ENCODE measurements at regions not wholly inside any gene's neighbourhood (a gene's known extent, or its start where the extent isn't known, plus 50 kb on each side); places are given as distances from the start of the nearest gene placed in this dataset.
"Not testable (repeated sequence)": the region's sequence is repeated elsewhere in the genome, so short reads cannot be mapped to it uniquely, and the experiment has no call there.

DNA sequence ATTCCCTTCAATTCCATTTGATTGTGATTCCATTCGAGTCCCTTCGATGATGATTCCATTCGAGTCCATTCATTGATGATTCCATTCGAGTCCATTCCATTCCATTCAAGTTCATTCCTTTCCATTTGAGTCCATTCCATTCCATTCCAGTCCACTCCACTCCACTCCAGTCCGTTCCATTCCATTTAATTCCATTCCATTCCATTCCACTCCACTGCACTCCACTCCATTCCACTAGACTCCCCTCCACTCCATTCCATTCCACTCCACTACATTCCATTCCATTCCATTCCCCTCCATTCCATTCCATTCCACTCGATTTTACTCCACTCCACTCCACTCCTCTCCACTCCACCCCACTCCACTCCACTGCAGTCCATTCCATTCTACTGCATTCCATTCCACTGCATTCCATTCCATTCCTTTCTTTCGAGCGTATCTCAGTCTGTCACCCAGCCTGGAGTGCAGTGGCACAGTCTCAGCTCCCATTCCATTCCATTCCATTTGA is 115.7 kb downstream of the ZNF92 start:
- TF ChIP-seq, protein P1, sequence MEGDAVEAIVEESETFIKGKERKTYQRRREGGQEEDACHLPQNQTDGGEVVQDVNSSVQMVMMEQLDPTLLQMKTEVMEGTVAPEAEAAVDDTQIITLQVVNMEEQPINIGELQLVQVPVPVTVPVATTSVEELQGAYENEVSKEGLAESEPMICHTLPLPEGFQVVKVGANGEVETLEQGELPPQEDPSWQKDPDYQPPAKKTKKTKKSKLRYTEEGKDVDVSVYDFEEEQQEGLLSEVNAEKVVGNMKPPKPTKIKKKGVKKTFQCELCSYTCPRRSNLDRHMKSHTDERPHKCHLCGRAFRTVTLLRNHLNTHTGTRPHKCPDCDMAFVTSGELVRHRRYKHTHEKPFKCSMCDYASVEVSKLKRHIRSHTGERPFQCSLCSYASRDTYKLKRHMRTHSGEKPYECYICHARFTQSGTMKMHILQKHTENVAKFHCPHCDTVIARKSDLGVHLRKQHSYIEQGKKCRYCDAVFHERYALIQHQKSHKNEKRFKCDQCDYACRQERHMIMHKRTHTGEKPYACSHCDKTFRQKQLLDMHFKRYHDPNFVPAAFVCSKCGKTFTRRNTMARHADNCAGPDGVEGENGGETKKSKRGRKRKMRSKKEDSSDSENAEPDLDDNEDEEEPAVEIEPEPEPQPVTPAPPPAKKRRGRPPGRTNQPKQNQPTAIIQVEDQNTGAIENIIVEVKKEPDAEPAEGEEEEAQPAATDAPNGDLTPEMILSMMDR (IDR thresholded peaks at IDR 0.05; ENCODE audit: insufficient read depth, low read length, poor library complexity, severe bottlenecking), result no peak

DNA sequence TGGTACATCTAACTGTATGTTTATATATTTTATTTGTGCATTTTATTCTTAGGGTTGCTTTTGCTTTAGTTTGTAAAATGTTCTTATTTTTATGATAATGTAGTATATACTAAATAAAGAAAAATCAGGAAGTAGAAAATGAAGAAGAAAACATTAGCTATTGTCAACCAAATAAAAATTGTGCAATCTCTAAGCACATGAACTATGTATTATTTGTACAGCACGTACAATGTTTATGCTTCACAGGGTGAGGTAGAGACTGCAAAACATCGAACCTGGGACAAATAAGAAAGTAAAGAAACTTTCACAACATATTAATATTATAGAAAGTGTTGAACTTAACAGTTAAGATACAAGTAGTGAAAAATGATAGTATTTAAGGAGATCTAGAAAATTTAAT is 123.0 kb downstream of the ZNF92 start:
- H3K27me3 ChIP-seq (ENCODE audit: control insufficient read depth, insufficient read depth, low read length); H3K36me3 ChIP-seq (ENCODE audit: control insufficient read depth, insufficient read depth, low read length); H3K4me3 ChIP-seq (ENCODE audit: low read depth, low read length); DNase-seq (ENCODE audit: low read depth): not testable (repeated sequence)

More for the DNA sequence above, 115.7 kb downstream of the ZNF92 start:
- Histone ChIP-seq H3K4me3 (ENCODE audit: low read depth, low read length) (no peak overlapping the region), H3K36me3 (ENCODE audit: control insufficient read depth, insufficient read depth, low read length) (no peaks in the 10 kb centered on the region), H3K27me3 (ENCODE audit: control insufficient read depth, insufficient read depth, low read length) (no peaks in the 10 kb centered on the region)
- DNase-seq (ENCODE audit: low read depth), result no peak

DNA sequence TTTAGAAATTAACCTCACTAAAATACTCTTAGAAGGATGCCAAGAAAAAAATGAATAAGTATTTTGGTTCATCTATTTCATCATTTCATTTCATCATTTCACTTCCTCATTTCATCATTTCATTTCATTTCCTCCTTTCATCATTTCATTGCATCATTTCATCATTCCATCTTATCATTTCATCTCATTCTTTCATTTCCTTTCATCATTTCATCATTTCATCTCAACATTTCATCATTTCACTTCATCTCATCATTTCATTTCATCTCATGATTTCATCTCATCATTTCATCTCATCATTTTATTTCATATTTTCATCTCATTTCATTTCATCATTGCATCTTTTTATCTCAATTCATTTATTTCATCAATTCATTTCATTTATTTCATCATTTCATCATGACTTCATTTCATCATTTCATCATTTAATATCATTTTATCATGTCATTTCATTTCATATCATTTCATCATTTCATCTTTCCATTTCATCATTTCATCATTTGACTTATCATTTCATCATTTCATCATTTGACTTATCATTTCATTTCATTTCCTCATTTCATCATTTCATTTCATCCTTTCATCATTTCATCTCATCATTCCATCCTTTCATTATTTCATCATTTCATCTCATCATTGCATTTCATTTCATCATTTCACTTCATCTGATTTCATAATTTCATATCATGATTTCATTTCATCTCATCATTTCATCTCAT is 129.9 kb downstream of the ZNF92 start:
- Histone ChIP-seq H3K27me3 (ENCODE audit: control insufficient read depth, insufficient read depth, low read length) (no peaks in the 10 kb centered on the region), H3K36me3 (ENCODE audit: control insufficient read depth, insufficient read depth, low read length) (no peaks in the 10 kb centered on the region), H3K4me3 (ENCODE audit: low read depth, low read length) (no peak overlapping the region)
- TF ChIP-seq, protein P1 (IDR thresholded peaks at IDR 0.05; ENCODE audit: insufficient read depth, low read length, poor library complexity, severe bottlenecking), result no peak
- no peak for DNase-seq (ENCODE audit: low read depth)

DNA sequence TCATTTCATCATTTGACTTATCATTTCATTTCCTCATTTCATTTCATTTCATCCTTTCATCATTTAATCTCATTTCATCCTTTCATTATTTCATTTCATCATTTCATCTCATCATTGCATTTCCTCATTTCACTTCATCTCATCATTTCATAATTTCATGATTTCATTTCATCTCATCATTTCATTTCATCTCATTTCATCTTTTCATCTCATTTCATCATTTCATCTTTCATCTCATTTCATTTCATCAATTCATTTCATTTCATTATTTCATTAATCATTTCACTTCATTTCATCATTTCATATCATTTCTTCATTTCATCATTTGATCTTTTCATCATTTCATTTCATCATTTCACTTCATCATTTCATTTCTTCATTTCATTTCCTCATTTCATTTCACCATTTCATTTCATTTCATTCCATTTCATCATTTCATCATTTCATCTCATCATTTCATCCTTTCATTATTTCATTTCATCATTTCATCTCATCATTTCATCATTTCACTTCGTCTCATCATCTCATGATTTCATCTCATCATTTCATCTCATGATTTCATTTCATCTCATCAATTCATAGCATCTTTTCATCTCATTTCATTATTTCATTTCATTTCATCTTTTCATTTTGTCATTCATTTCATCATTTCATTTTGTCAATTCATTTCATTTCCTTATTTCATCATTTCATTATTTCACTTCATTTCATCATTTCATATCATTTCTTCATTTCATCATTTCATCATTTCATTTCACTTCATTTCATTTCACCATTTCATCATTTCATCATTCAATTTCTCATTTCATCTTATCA is 131.1 kb downstream of the ZNF92 start:
- not testable (repeated sequence) for DNase-seq (ENCODE audit: low read depth); H3K36me3 ChIP-seq (ENCODE audit: control insufficient read depth, insufficient read depth, low read length); H3K27me3 ChIP-seq (ENCODE audit: control insufficient read depth, insufficient read depth, low read length); H3K4me3 ChIP-seq (ENCODE audit: low read depth, low read length)

DNA sequence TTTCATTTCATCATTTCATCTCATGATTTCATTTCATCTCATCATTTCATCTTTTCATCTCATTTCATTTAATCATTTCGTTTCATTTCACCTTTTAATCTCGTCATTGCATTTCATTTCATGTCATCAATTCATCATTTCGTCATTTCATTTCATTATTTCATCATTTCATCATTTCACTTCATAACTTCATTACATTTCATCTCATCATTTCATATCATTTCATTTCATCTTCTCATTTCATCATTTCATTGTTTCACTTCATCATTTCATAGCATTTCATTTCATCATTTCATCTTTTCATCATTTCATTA is 131.6 kb downstream of the ZNF92 start:
- H3K4me3 ChIP-seq (ENCODE audit: low read depth, low read length); DNase-seq (ENCODE audit: low read depth); H3K36me3 ChIP-seq (ENCODE audit: control insufficient read depth, insufficient read depth, low read length): not testable (repeated sequence)
- H3K27me3 ChIP-seq (ENCODE audit: control insufficient read depth, insufficient read depth, low read length), result peaks cover 11% of the 10 kb centered on the region

DNA sequence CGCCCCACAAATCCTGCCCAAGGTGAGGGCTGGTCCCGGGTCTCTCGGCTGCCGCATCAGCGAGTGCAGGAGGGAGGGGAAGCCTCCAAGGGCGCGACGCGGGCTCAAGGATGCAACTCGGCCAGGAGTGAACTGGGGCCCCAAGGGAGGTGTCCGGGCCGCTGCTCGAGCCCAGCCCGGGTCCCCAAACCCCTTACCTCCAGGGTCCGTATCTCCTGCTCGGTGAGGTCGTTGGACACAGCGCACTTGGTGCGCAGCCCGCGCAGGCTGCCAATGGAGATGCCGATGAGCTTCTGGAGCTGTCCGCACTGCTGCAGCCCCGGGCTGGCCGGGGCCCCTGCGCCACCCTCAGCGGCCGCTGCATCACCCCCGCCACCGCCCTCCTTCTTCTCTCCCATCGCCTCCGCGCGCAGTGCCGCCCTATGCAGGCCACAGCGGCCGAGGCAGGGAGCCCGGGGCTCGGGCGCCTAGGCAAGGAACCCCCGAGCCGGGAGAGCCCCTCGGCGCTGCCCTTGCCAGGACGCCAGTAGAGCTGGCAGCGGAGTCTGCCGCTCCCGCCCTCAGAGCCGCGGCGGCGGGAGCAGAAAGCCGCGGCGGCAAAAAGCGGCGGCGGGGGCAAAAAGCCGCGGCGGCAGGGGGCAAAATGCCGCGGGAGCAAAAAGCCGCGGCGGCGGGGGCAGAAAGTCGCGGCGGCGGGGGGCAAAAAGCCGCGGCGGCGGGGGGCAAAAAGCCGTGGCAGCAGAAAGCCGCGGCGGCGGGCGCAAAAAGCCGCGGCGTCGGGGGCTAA is 135.1 kb downstream of the ZNF92 start:
- H3K4me3 ChIP-seq (ENCODE audit: low read depth, low read length), result peak overlapping the region; percentile 44
- not testable (repeated sequence) for DNase-seq (ENCODE audit: low read depth); H3K36me3 ChIP-seq (ENCODE audit: control insufficient read depth, insufficient read depth, low read length)
- peaks cover 12% of the 10 kb centered on the region for H3K27me3 ChIP-seq (ENCODE audit: control insufficient read depth, insufficient read depth, low read length)

DNA sequence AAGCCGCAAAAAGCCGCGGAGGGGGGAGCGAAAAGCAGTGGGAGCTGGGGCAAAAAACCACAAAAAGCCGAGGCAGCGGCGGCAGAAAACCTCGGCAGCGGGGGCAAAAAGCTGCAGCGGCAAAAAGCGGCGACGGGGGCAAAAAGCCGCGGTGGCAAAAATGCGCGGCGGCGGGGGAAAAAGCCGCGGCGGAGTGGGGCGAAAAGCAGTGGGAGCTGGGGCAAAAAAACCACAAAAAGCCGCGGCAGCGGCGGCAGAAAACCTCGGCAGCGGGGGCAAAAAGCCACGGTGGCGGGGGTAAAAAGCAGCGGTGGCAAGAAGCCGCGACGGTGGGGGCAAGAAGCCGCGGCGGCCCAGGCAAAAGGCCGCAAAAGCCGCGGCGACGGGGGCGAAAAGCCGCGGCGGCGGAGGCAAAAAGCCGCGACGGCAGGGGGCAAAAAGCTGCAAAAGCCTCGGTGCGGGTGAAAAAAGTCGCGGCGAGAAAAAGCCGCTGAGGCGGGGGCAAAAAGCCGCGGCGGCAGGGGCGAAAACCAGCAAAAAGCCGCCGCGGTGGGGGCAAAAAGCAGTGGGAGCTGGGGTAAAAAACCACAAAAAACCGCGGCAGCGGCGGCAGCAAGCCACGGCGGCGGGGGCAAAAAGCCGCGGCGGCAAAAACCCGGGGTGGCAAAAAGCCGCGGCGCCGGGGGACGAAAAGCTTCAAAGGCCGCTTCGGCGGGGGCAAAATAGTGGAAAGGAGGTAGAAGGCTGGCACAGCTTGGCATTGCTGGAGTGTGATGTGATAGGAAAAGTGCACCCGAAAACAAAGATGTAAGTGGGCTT is 135.9 kb downstream of the ZNF92 start:
- Histone ChIP-seq H3K27me3 (ENCODE audit: control insufficient read depth, insufficient read depth, low read length) (peaks cover 12% of the 10 kb centered on the region), H3K36me3 (ENCODE audit: control insufficient read depth, insufficient read depth, low read length) (no peaks in the 10 kb centered on the region), H3K4me3 (ENCODE audit: low read depth, low read length) (peak overlapping the region; percentile 44)
- no peak for DNase-seq (ENCODE audit: low read depth)
- TF ChIP-seq, protein P1 (IDR thresholded peaks at IDR 0.05; ENCODE audit: insufficient read depth, low read length, poor library complexity, severe bottlenecking), result no peak

DNA sequence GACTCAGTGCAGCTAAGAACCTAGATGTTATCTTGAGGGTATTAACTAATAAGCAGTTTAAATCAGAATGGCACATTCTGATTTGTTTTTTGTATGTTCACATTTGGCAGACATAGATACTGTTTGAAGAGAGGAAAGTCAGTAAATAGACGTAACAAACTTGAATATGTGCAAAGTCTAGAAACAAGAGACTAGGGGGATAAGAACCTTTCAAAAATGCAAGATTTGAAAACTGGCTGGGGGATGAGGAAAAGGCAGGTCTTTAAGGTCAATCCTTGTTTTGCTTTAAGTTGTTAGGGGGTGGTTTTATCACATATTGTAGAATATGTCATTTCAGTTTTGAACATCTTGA is 136.5 kb downstream of the ZNF92 start:
- H3K36me3 ChIP-seq (ENCODE audit: control insufficient read depth, insufficient read depth, low read length); DNase-seq (ENCODE audit: low read depth): not testable (repeated sequence)
- peak overlapping the region; percentile 44 for H3K4me3 ChIP-seq (ENCODE audit: low read depth, low read length)
- H3K27me3 ChIP-seq (ENCODE audit: control insufficient read depth, insufficient read depth, low read length), result peaks cover 12% of the 10 kb centered on the region

DNA sequence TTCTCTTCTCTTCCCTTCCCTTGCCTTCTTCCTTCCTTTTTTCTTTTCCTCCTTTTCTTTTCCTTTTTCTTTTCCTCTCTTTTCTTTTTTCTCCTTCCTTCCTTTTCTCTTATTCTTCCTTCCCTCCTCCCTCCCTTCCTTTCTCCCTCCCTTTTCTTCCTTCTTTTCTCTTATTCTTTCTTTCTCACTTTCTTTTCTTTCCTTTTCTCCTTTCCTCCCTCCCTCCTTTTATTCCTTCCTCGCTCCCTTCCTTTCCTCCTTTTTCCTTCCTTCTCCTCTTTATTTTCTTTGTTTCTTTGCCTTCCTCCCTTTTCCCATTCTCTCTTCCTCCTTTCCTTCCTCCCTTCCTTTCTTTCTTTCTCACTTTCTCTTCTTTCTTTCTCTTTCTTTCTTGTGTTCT is 146.1 kb downstream of the ZNF92 start:
- not testable (repeated sequence) for H3K27me3 ChIP-seq (ENCODE audit: control insufficient read depth, insufficient read depth, low read length); H3K4me3 ChIP-seq (ENCODE audit: low read depth, low read length); H3K36me3 ChIP-seq (ENCODE audit: control insufficient read depth, insufficient read depth, low read length); DNase-seq (ENCODE audit: low read depth)

DNA sequence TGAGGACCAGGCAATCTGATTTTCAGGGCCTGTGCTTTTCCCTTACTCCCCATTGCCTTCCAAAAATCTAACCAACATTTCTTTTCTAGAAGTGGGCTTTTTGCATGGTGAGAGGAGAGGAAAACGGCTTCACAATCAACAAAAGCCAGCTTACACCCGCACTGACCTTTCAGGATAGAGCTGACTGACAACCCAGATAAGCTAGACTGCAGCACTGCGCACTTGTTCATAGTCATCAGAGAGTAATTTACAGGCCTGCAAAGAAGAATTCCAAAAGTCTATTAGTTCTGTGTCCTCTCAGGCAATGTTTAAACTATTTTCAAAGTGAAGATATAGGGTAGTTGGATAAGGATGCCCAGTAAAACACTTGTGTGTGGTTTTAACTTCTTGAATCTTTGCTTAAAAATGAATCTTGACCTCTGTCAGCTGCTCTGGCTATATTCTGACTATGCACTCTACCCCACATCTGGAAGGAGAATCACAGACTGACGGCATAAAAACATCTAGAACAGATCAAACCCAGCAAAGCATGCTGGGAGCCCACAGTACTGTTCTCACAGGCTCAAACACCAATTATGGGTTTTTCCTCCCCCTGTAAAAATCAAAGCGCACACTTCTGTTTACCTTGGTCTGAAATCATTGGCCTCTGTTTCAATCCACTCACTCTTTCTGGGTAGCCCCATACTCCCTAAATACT is 172.0 kb downstream of the ZNF92 start:
- H3K27me3 ChIP-seq (ENCODE audit: control insufficient read depth, insufficient read depth, low read length); H3K36me3 ChIP-seq (ENCODE audit: control insufficient read depth, insufficient read depth, low read length); DNase-seq (ENCODE audit: low read depth); H3K4me3 ChIP-seq (ENCODE audit: low read depth, low read length): not testable (repeated sequence)
